Keratinocyte (primary cell): ENCODE measurements at regions not wholly inside any gene's neighbourhood (a gene's known extent, or its start where the extent isn't known, plus 50 kb on each side); places are given as distances from the start of the nearest gene placed in this dataset.

ENCODE experiments used
- DNase-seq: peaks from one replicate; pipeline ENCODE4 v3.0.0-alpha.2; 2011; ENCODE audit warnings: low read depth, missing footprints, low spot score
- FAIRE-seq: peaks from 2 replicates; lab custom pipeline; 2011; peaks lifted over from hg19 to GRCh38; lab: Jason Lieb, UNC
- H2AFZ ChIP-seq: 2 replicates; pipeline ENCODE4 v1.6.0; 2012; ENCODE audit warnings: low read length, control low read depth, inconsistent platforms; ENCODE audit not compliant: control insufficient read depth
- H3K27ac ChIP-seq: 2 replicates; pipeline ENCODE4 v1.5.1; 2011; ENCODE audit warnings: low read length; ENCODE audit not compliant: control insufficient read depth, insufficient read depth
- H3K27me3 ChIP-seq: 3 replicates; pipeline ENCODE4 v1.6.0; 2011; ENCODE audit warnings: low read length; ENCODE audit not compliant: control insufficient read depth, insufficient read depth; ENCODE audit errors: extremely low read depth
- H3K36me3 ChIP-seq, 2 experiments: 2 replicates in 1 of 2; 3 replicates in 1 of 2; pipeline ENCODE4 v1.5.1; 2011; ENCODE audit warnings: low read length in 2 of 2, mild to moderate bottlenecking in 1 of 2; ENCODE audit not compliant: control insufficient read depth in 2 of 2, insufficient read depth in 2 of 2; ENCODE audit errors: extremely low read depth in 1 of 2
- H3K4me1 ChIP-seq: 3 replicates; pipeline ENCODE4 v1.5.1; 2011; ENCODE audit warnings: low read length; ENCODE audit not compliant: control insufficient read depth, insufficient read depth; ENCODE audit errors: extremely low read depth
- H3K4me2 ChIP-seq: 3 replicates; pipeline ENCODE4 v1.6.0; 2011; ENCODE audit warnings: low read depth, low read length; ENCODE audit not compliant: control insufficient read depth, insufficient read depth; ENCODE audit errors: extremely low read depth
- H3K4me3 ChIP-seq, 3 experiments: fragments of 200-600 bp in 1 of 3; sonication (generic) in 1 of 3; 2 replicates in 2 of 3; 3 replicates in 1 of 3; pipeline ENCODE4 v1.5.1; 2011 to 2016; ENCODE audit warnings: low read length in 3 of 3, mild to moderate bottlenecking in 3 of 3, control low read depth in 2 of 3, inconsistent platforms in 1 of 3, low read depth in 1 of 3, mixed read lengths in 1 of 3, mixed run types in 1 of 3, moderate library complexity in 1 of 3; ENCODE audit not compliant: control insufficient read depth in 2 of 3, insufficient read depth in 2 of 3; ENCODE audit errors: extremely low read depth in 1 of 3
- H3K79me2 ChIP-seq: 2 replicates; pipeline ENCODE4 v1.6.0; 2012; ENCODE audit warnings: low read length; ENCODE audit not compliant: control insufficient read depth, insufficient read depth
- H3K9ac ChIP-seq: 3 replicates; pipeline ENCODE4 v1.6.0; 2011; ENCODE audit warnings: low read length; ENCODE audit not compliant: control insufficient read depth, insufficient read depth; ENCODE audit errors: extremely low read depth
- H3K9me1 ChIP-seq: 3 replicates; pipeline ENCODE4 v1.6.0; 2011; ENCODE audit warnings: low read length; ENCODE audit not compliant: control insufficient read depth, insufficient read depth; ENCODE audit errors: extremely low read depth
- H3K9me3 ChIP-seq: 2 replicates; pipeline ENCODE4 v1.5.1; 2012; ENCODE audit warnings: low read depth, low read length; ENCODE audit not compliant: control insufficient read depth
- H4K20me1 ChIP-seq: 3 replicates; pipeline ENCODE4 v1.6.0; 2011; ENCODE audit warnings: low read length; ENCODE audit not compliant: control insufficient read depth, insufficient read depth; ENCODE audit errors: extremely low read depth
- CTCF ChIP-seq, 3 experiments: IDR thresholded peaks in 1 of 3; conservative IDR thresholded peaks in 1 of 3; optimal IDR thresholded peaks in 1 of 3; 2 replicates in 2 of 3; 3 replicates in 1 of 3; pipeline versions ENCODE3 to v1.5.1; 2011; ENCODE audit warnings: low read length in 3 of 3, mild to moderate bottlenecking in 3 of 3, moderate library complexity in 2 of 3, control low read depth in 1 of 3, inconsistent platforms in 1 of 3; ENCODE audit not compliant: insufficient read depth in 2 of 3; ENCODE audit errors: extremely low read depth in 1 of 3
- EZH2 ChIP-seq: IDR thresholded peaks from one replicate; pipeline ENCODE4 v1.6.1; 2012; ENCODE audit warnings: inconsistent platforms, mild to moderate bottlenecking, low read length, moderate library complexity
- dilution Hi-C: fragments of 300-500 bp; cut with MboI; formaldehyde crosslinking; loops from one replicate; pipeline ENCODE4 v1.7.0; 2020; ENCODE audit warnings: low sequenced_read_pairs; ENCODE audit not compliant: extremely low pct_ligation_motif_present

DNA sequence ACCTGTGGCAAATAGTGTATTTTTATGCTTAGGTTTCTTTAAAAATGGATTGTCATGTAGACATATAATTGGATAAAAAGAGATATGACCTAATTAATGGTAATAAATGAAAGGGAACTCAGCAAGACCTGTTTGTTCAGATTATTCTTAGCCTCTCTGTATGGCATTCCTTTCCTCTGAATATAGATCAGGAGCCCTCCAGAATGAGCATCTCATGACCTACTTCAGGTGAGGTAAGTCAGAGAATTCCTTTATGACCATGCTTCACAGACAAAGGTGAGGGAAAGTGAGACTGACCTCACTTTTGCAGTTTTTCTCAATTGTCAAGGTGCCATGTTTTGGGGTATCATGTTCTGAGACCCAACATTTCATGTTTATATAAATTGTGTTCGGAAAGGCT lies 1744.3 kb upstream of the PIK3C3 start:
- Histone ChIP-seq H3K27ac (no peak overlapping the region), H3K4me1 (peaks cover 6% of the 10 kb centered on the region), H3K27me3 (no peaks in the 10 kb centered on the region), H3K4me2 (no peak overlapping the region), H3K9ac (no peak overlapping the region), H3K4me3 (no peak overlapping the region), H3K79me2 (no peaks in the 10 kb centered on the region), H3K9me3 (no peaks in the 10 kb centered on the region), H3K9me1 (no peaks in the 10 kb centered on the region), H3K36me3 (no peaks in the 10 kb centered on the region), H4K20me1 (no peaks in the 10 kb centered on the region), H2AFZ (no peak overlapping the region)
- FAIRE-seq (no peak), DNase-seq (peak; percentile 2)
- TF ChIP-seq EZH2 (no peak), CTCF (optimal IDR thresholded peaks at IDR 0.05 in 1 of 3, IDR thresholded peaks at IDR 0.05 in 1 of 3, conservative IDR thresholded peaks at IDR 0.05 in 1 of 3; ENCODE audit: extremely low read depth in 1 of 3, insufficient read depth in 2 of 3, low read length in 3 of 3) (no peak)
- dilution Hi-C loops: no loop called here

- no peaks in the 10 kb centered on the region for H3K36me3 ChIP-seq
- H3K27ac ChIP-seq: no peak overlapping the region
- H3K27me3 ChIP-seq: no peaks in the 10 kb centered on the region
- no peak for DNase-seq
- H3K9me3 ChIP-seq: no peaks in the 10 kb centered on the region
- H4K20me1 ChIP-seq: no peaks in the 10 kb centered on the region
- no peaks in the 10 kb centered on the region for H3K9me1 ChIP-seq
- dilution Hi-C loops: no loop called here
- no peak overlapping the region for H2AFZ ChIP-seq
- H3K4me2 ChIP-seq: no peak overlapping the region
- FAIRE-seq: peak; percentile 23
- H3K4me3 ChIP-seq: no peak overlapping the region
- H3K9ac ChIP-seq: no peak overlapping the region
- no peaks in the 10 kb centered on the region for H3K79me2 ChIP-seq
- H3K4me1 ChIP-seq: peaks cover under 1% of the 10 kb centered on the region
- no peak for TF ChIP-seq CTCF (optimal IDR thresholded peaks at IDR 0.05 in 1 of 3, IDR thresholded peaks at IDR 0.05 in 1 of 3, conservative IDR thresholded peaks at IDR 0.05 in 1 of 3; ENCODE audit: extremely low read depth in 1 of 3, insufficient read depth in 2 of 3, low read length in 3 of 3)
- no peak for TF ChIP-seq EZH2
Measured at GRCh38 chr18:40208958-40209357, 1746.1 kb upstream of the PIK3C3 start.
